ENCODE measurements at regions not wholly inside any gene's neighbourhood (a gene's known extent, or its start where the extent isn't known, plus 50 kb on each side); places are given as distances from the start of the nearest gene placed in this dataset.

GRCh38 chr17:77869665-77870132, 88.8 kb upstream of the TNRC6C start:
- Mint-ChIP-seq H3K4me1 (ENCODE audit: low read depth) (peaks cover 47% of the 10 kb centered on the region), H3K9me3 (ENCODE audit: insufficient read depth) (peaks cover 4% of the 10 kb centered on the region), H3K36me3 (ENCODE audit: low read depth) (peaks cover 2% of the 10 kb centered on the region), H3K27me3 (ENCODE audit: low read depth) (peaks cover 3% of the 10 kb centered on the region), H3K4me3 (no peak overlapping the region), H3K27ac (peak overlapping the region; percentile 63)
- DNase-seq (peak; percentile 49), ATAC-seq (peak; percentile 56)
- CTCF ChIA-PET = interaction anchor here (0.7 to 1.3 kb wide), 3 partner anchors 143 to 697 kb away, joined by 3 read pairs; no protein-coding TSS in a partner anchor
- POLR2A ChIA-PET = interaction anchor here (0.5 to 1.6 kb wide), 3 partner anchors 11 to 259 kb away, joined by 3 to 7 read pairs (median 6); partner anchors contain the start of gene TNRC6C

- peak overlapping the region; percentile 75 for H3K27ac Mint-ChIP-seq
- H3K36me3 Mint-ChIP-seq (ENCODE audit: low read depth) = peaks cover 16% of the 10 kb centered on the region
- CTCF ChIA-PET = interaction anchor here (1.0 kb wide), 1 partner anchor 8 kb away, joined by 3 read pairs; no protein-coding TSS in a partner anchor
- H3K4me3 Mint-ChIP-seq = no peak overlapping the region
- ATAC-seq (peak; percentile 67), DNase-seq (peak; percentile 42)
- POLR2A ChIA-PET = interaction anchor here (0.7 kb wide), 1 partner anchor 9 kb away, joined by 5 read pairs; no protein-coding TSS in a partner anchor
- H3K9me3 Mint-ChIP-seq (ENCODE audit: insufficient read depth) = peaks cover 17% of the 10 kb centered on the region
- H3K4me1 Mint-ChIP-seq (ENCODE audit: low read depth) = peaks cover 46% of the 10 kb centered on the region
- peaks cover 3% of the 10 kb centered on the region for H3K27me3 Mint-ChIP-seq (ENCODE audit: low read depth)
Measured at GRCh38 chr17:77872199-77872598, 86.3 kb upstream of the TNRC6C start.

DNA sequence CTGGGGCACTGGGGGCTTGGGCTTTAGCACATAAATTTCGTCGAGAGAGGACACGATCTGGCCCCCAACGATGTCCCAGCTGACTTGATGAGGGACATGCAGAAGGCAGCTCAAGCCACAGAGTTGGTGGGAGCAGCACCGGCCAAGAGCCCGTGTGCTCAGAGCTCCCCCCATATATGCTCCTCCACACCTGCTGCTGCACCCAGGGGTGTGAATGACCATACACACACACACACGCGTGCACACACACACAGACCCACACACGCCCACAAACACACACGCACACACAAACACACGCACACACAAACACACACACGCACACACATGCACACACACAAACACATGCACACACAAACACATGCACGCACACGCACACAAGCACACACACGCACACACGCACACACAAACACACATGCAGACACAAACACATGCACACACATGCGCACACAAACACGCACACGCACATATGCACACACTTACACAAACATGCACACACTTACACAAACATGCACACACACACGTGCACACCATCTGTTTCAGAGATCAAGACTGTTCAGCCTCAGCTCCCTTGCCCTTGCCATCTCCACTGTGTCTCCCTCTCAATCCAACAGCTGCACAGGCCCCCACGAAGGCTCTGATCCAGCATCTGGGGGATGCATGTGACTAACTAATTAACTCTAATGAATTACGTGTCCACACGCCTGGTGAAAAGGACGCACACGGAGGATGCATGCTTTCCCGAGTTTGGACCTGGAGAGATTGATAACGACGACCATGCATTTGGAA, 85.6 kb upstream of the TNRC6C start:
- ChIA-PET POLR2A (interaction anchor here (0.7 kb wide), 1 partner anchor 8 kb away, joined by 5 read pairs; no protein-coding TSS in a partner anchor), CTCF (interaction anchor here (1.0 kb wide), 1 partner anchor 8 kb away, joined by 3 read pairs; no protein-coding TSS in a partner anchor)
- DNase-seq (no peak), ATAC-seq (no peak)
- Mint-ChIP-seq H3K36me3 (ENCODE audit: low read depth) (peaks cover 16% of the 10 kb centered on the region), H3K9me3 (ENCODE audit: insufficient read depth) (peaks cover 17% of the 10 kb centered on the region), H3K27me3 (ENCODE audit: low read depth) (peaks cover 3% of the 10 kb centered on the region), H3K4me1 (ENCODE audit: low read depth) (peaks cover 47% of the 10 kb centered on the region), H3K4me3 (no peak overlapping the region), H3K27ac (peak overlapping the region; percentile 75)

GRCh38 chr17:77873500-77874302, 84.8 kb upstream of the TNRC6C start:
- peaks cover 47% of the 10 kb centered on the region for H3K4me1 Mint-ChIP-seq (ENCODE audit: low read depth)
- ChIA-PET CTCF (no interaction called here), POLR2A (no interaction called here)
- H3K36me3 Mint-ChIP-seq (ENCODE audit: low read depth) = peaks cover 16% of the 10 kb centered on the region
- peaks cover 3% of the 10 kb centered on the region for H3K27me3 Mint-ChIP-seq (ENCODE audit: low read depth)
- ATAC-seq (no peak), DNase-seq (no peak)
- H3K9me3 Mint-ChIP-seq (ENCODE audit: insufficient read depth) = peaks cover 17% of the 10 kb centered on the region
- no peak overlapping the region for H3K4me3 Mint-ChIP-seq
- H3K27ac Mint-ChIP-seq = no peak overlapping the region

GRCh38 chr17:77874303-77875050, 84.0 kb upstream of the TNRC6C start:
- Mint-ChIP-seq H3K9me3 (ENCODE audit: insufficient read depth) (peaks cover 17% of the 10 kb centered on the region), H3K36me3 (ENCODE audit: low read depth) (peaks cover 16% of the 10 kb centered on the region), H3K4me1 (ENCODE audit: low read depth) (peaks cover 45% of the 10 kb centered on the region), H3K27me3 (ENCODE audit: low read depth) (peaks cover 3% of the 10 kb centered on the region), H3K27ac (no peak overlapping the region), H3K4me3 (no peak overlapping the region)
- no peak for ATAC-seq
- DNase-seq = no peak
- ChIA-PET POLR2A (no interaction called here), CTCF (no interaction called here)

DNA sequence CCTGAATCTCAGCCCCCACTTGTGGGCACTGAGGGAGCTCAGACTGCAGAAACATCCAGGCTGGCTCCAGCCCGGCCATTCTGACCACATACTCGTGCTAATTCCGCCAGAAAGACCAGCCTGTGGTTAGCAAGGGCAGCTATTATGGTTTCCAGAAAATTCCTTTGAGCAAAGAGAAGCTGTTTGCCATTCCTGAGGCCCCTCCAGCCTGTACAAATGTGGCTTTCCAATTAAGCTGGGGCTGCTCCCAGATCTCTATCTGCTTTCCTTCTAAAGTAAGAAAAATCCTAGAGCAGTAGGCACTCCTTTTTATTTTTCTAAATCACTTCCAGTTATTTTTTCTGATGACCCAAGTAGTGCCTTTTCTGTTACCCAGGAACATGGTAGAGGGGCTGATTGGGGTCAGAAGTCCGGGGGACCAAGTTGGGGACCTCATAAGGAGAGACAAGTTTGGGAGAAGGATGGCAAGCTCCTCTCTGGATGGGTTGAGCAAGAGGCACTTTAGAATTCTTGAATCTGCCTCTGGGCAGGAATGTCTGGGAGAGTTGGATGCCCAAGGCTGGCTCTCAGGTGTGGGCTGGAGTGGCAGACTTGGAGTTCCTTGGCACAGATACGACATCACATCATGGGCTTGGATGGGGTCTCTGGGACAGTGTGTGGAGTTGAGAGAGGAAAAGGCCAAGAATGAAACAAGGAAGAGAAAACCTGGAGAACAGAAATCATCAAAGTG, 83.3 kb upstream of the TNRC6C start:
- ChIA-PET CTCF (no interaction called here), POLR2A (no interaction called here)
- Mint-ChIP-seq H3K4me3 (no peak overlapping the region), H3K27me3 (ENCODE audit: low read depth) (peaks cover 3% of the 10 kb centered on the region), H3K9me3 (ENCODE audit: insufficient read depth) (peaks cover 17% of the 10 kb centered on the region), H3K36me3 (ENCODE audit: low read depth) (peaks cover 16% of the 10 kb centered on the region), H3K27ac (no peak overlapping the region), H3K4me1 (ENCODE audit: low read depth) (peaks cover 43% of the 10 kb centered on the region)
- DNase-seq = no peak
- no peak for ATAC-seq

DNA sequence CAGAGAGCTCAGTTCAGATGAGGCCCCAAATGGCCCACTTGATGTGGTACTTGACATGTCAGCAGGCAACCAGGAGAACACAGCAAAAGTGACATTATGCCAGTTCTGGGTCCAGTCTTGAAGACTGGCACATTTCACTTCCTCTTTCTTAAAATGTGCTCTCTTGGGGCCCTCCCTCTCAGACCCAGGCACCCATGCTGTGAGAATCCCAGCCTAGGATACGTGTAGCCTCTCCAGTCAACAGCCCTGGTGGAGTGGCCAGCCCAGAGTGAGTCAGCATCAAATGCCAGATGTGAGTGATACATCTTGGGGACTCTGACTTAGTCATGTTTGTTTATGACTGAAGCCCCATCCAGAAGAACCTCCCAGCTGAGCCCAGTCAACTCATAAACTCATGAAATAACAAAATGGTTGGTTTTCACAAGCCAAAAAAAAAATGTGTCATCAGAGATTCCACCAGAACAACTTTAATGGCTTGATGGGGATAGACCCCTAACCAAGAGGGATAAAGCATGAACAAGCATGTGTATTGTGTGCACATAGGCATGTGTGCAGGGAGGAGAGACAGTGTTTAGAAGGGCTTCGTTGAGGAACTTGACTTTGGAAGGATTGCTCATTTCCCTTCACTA, 82.5 kb upstream of the TNRC6C start:
- DNase-seq = no peak
- Mint-ChIP-seq H3K4me1 (ENCODE audit: low read depth) (peaks cover 51% of the 10 kb centered on the region), H3K27me3 (ENCODE audit: low read depth) (peaks cover 3% of the 10 kb centered on the region), H3K4me3 (no peak overlapping the region), H3K9me3 (ENCODE audit: insufficient read depth) (peaks cover 17% of the 10 kb centered on the region), H3K27ac (no peak overlapping the region), H3K36me3 (ENCODE audit: low read depth) (peaks cover 16% of the 10 kb centered on the region)
- ChIA-PET POLR2A (no interaction called here), CTCF (no interaction called here)
- no peak for ATAC-seq

DNA sequence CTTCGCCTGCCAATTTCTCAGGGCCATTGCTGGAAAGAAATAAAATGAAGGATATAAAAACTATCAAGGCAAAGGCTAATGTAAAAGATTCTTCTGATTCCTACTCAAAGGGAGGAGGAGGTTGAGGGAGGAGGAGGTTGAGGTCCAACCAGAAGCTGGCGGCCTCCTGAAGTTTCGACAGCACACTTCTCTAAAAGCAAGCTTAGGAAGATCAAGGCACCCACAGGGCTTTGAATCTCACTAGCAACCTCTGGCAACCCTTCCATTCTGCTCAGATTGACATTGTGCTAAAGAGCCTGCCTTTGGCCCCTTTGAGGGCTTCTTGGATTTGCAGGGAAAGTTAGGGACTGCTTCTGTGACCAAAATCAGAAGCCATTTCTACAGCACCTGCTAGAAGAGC, 81.5 kb upstream of the TNRC6C start:
- no peak for ATAC-seq
- H3K9me3 Mint-ChIP-seq (ENCODE audit: insufficient read depth) = peaks cover 17% of the 10 kb centered on the region
- peaks cover 3% of the 10 kb centered on the region for H3K27me3 Mint-ChIP-seq (ENCODE audit: low read depth)
- no peak for DNase-seq
- H3K36me3 Mint-ChIP-seq (ENCODE audit: low read depth) = peaks cover 16% of the 10 kb centered on the region
- no peak overlapping the region for H3K27ac Mint-ChIP-seq
- ChIA-PET CTCF (interaction anchor here (0.7 to 1.1 kb wide), 2 partner anchors 9 to 548 kb away, joined by 3 read pairs; no protein-coding TSS in a partner anchor), POLR2A (no interaction called here)
- H3K4me1 Mint-ChIP-seq (ENCODE audit: low read depth) = peaks cover 54% of the 10 kb centered on the region
- H3K4me3 Mint-ChIP-seq = no peak overlapping the region

DNA sequence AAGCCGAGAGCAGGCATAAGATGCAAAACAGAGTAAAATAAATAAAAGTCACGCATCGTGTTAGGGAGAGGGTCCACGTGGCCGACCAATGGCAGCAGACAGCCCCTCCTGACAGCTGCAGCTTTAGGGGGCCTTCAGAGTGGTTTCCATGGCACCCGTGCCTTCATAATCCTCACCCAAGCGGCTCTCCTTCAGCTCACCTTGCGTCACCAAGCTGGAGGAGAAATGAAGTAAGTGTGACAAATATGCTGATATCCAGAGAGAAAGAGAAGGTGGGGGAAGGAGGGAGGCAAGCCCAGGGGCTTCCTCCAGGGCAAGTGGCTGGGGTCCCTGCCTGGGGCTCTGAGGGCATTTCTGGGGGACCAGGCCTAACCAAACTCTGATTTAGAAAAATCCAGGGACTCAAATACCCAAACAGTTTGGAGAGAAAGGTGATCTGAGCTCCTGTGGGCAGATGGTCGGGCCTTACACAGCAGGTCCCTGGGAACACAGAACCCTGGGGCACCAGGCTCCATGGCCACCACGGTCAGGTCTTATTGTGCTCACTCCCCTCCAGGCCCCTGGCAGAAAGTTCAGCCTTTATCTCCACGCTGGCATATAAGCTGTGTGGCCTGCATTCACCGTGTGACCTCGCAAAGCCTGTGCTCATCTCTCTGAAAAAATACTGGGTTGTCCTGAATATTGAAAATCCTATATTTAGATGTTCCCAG, 80.7 kb upstream of the TNRC6C start:
- Mint-ChIP-seq H3K27me3 (ENCODE audit: low read depth) (peaks cover 2% of the 10 kb centered on the region), H3K36me3 (ENCODE audit: low read depth) (peaks cover 16% of the 10 kb centered on the region), H3K27ac (no peak overlapping the region), H3K9me3 (ENCODE audit: insufficient read depth) (peaks cover 17% of the 10 kb centered on the region), H3K4me3 (no peak overlapping the region), H3K4me1 (ENCODE audit: low read depth) (peaks cover 54% of the 10 kb centered on the region)
- DNase-seq = no peak
- ChIA-PET CTCF (interaction anchor here (0.7 to 1.1 kb wide), 2 partner anchors 8 to 547 kb away, joined by 3 read pairs; no protein-coding TSS in a partner anchor), POLR2A (no interaction called here)
- ATAC-seq = no peak

GRCh38 chr17:77879226-77879895, 79.1 kb upstream of the TNRC6C start:
- Mint-ChIP-seq H3K27ac (peak overlapping the region; percentile 32), H3K27me3 (ENCODE audit: low read depth) (no peaks in the 10 kb centered on the region), H3K4me1 (ENCODE audit: low read depth) (peaks cover 54% of the 10 kb centered on the region), H3K4me3 (no peak overlapping the region), H3K9me3 (ENCODE audit: insufficient read depth) (peaks cover 17% of the 10 kb centered on the region), H3K36me3 (ENCODE audit: low read depth) (peaks cover 14% of the 10 kb centered on the region)
- ATAC-seq = no peak
- no peak for DNase-seq
- ChIA-PET POLR2A (interaction anchor here (0.7 kb wide), 1 partner anchor 79 kb away, joined by 4 read pairs; the partner anchor contains the start of gene TNRC6C), CTCF (no interaction called here)

Data from activated CD8-positive, alpha-beta T cell treated with anti-CD3 and anti-CD28 coated beads, Interleukin-2, amount 10 ng/mL, durations not matched to agents 7 days and 5 days (primary cell).